ENCODE measurements at regions not wholly inside any gene's neighbourhood (a gene's known extent, or its start where the extent isn't known, plus 50 kb on each side); places are given as distances from the start of the nearest gene placed in this dataset.
"Not testable (repeated sequence)": the region's sequence is repeated elsewhere in the genome, so short reads cannot be mapped to it uniquely, and the experiment has no call there.

- no peak for DNase-seq (ENCODE audit: low read depth in 1 of 2, low spot score in 1 of 2)
These were observed 198.6 kb upstream of the CAND1 start for GRCh38 chr12:67070604-67071003.

- DNase-seq (ENCODE audit: low read depth in 1 of 2, low spot score in 1 of 2): not testable (repeated sequence)
These were observed 196.9 kb upstream of the CAND1 start for GRCh38 chr12:67072281-67072680.

- DNase-seq (ENCODE audit: low read depth in 1 of 2, low spot score in 1 of 2): no peak
These were observed 195.8 kb upstream of the CAND1 start for GRCh38 chr12:67073336-67073735.

- DNase-seq (ENCODE audit: low read depth in 1 of 2, low spot score in 1 of 2): no peak
These were observed 195.1 kb upstream of the CAND1 start for GRCh38 chr12:67074072-67074471.

- DNase-seq (ENCODE audit: low read depth in 1 of 2, low spot score in 1 of 2): no peak
These were observed 191.5 kb upstream of the CAND1 start for GRCh38 chr12:67077617-67078016.

GRCh38 chr12:67078957-67079356 lies 190.2 kb upstream of the CAND1 start:
- DNase-seq (ENCODE audit: low read depth in 1 of 2, low spot score in 1 of 2): no peak

GRCh38 chr12:67080637-67081036 lies 188.5 kb upstream of the CAND1 start:
- no peak for DNase-seq (ENCODE audit: low read depth in 1 of 2, low spot score in 1 of 2)

- DNase-seq (ENCODE audit: low read depth in 1 of 2, low spot score in 1 of 2): no peak
These were observed 186.9 kb upstream of the CAND1 start for GRCh38 chr12:67082221-67082620.

- DNase-seq (ENCODE audit: low read depth in 1 of 2, low spot score in 1 of 2): no peak
These were observed 183.5 kb upstream of the CAND1 start for GRCh38 chr12:67085699-67086098.

- no peak for DNase-seq (ENCODE audit: low read depth in 1 of 2, low spot score in 1 of 2)
These were observed 183.0 kb upstream of the CAND1 start for GRCh38 chr12:67086116-67086515.

GRCh38 chr12:67088401-67089118 lies 180.6 kb upstream of the CAND1 start:
- DNase-seq (ENCODE audit: low read depth in 1 of 2, low spot score in 1 of 2): no peak

- no peak for DNase-seq (ENCODE audit: low read depth in 1 of 2, low spot score in 1 of 2)
These were observed 178.0 kb upstream of the CAND1 start for GRCh38 chr12:67091204-67091603.

GRCh38 chr12:67091678-67092077 lies 177.5 kb upstream of the CAND1 start:
- DNase-seq (ENCODE audit: low read depth in 1 of 2, low spot score in 1 of 2): no peak

GRCh38 chr12:67092934-67093333 lies 176.2 kb upstream of the CAND1 start:
- not testable (repeated sequence) for DNase-seq (ENCODE audit: low read depth in 1 of 2, low spot score in 1 of 2)

- no peak for DNase-seq (ENCODE audit: low read depth in 1 of 2, low spot score in 1 of 2)
These were observed 172.4 kb upstream of the CAND1 start for GRCh38 chr12:67096533-67097318.

GRCh38 chr12:67099858-67100257 lies 169.3 kb upstream of the CAND1 start:
- no peak for DNase-seq (ENCODE audit: low read depth in 1 of 2, low spot score in 1 of 2)

GRCh38 chr12:67103521-67103920 lies 165.6 kb upstream of the CAND1 start:
- DNase-seq (ENCODE audit: low read depth in 1 of 2, low spot score in 1 of 2): no peak

- no peak for DNase-seq (ENCODE audit: low read depth in 1 of 2, low spot score in 1 of 2)
These were observed 161.9 kb upstream of the CAND1 start for GRCh38 chr12:67107235-67107634.

- no peak for DNase-seq (ENCODE audit: low read depth in 1 of 2, low spot score in 1 of 2)
These were observed 161.3 kb upstream of the CAND1 start for GRCh38 chr12:67107751-67108269.

- DNase-seq (ENCODE audit: low read depth in 1 of 2, low spot score in 1 of 2): not testable (repeated sequence)
These were observed 158.8 kb upstream of the CAND1 start for GRCh38 chr12:67110345-67110744.

GRCh38 chr12:67111182-67111581 lies 158.0 kb upstream of the CAND1 start:
- no peak for DNase-seq (ENCODE audit: low read depth in 1 of 2, low spot score in 1 of 2)

GRCh38 chr12:67112586-67112985 lies 156.6 kb upstream of the CAND1 start:
- no peak for DNase-seq (ENCODE audit: low read depth in 1 of 2, low spot score in 1 of 2)
